Panc1 (cell line): ENCODE measurements at regions not wholly inside any gene's neighbourhood (a gene's known extent, or its start where the extent isn't known, plus 50 kb on each side); places are given as distances from the start of the nearest gene placed in this dataset.

ENCODE experiments used
- POLR2AphosphoS5 ChIP-seq: IDR thresholded peaks from 2 replicates; pipeline ENCODE4 v1.6.1; 2012; ENCODE audit warnings: mild to moderate bottlenecking, low read depth, low read length, moderate library complexity
- TF ChIP-seq, protein P1 (sequence below): fragments of 450-650 bp; IDR thresholded peaks from 2 replicates; pipeline ENCODE4 v1.5.1; 2017; ENCODE audit warnings: mild to moderate bottlenecking
- TF ChIP-seq, protein P2 (sequence below), 2 experiments: IDR thresholded peaks; 2 replicates each; pipeline ENCODE4 v1.6.1; 2011 to 2012; ENCODE audit warnings: low read depth in 2 of 2, control low read depth in 1 of 2, low read length in 1 of 2, mild to moderate bottlenecking in 1 of 2, moderate library complexity in 1 of 2; ENCODE audit not compliant: insufficient read depth in 1 of 2

DNA sequence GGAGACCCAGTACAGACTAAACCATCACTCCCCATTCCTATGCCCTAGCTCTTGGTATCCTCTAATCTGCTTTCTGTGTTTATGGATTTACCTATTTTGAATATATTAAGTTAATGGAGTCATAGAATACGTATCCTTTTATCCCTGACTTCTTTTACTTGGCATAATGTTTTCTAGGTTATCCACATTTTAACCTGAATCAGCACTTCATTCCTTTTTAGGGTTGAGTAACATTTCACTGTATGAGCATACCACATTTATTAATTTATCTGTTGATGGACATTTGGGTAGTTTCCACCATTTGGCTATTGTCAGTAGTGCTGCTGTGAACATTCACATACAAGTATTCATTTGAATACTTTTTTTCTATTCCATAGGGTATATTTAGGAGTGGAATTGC, 157.3 kb upstream of the CTNNA2 start:
- TF ChIP-seq, protein P1, sequence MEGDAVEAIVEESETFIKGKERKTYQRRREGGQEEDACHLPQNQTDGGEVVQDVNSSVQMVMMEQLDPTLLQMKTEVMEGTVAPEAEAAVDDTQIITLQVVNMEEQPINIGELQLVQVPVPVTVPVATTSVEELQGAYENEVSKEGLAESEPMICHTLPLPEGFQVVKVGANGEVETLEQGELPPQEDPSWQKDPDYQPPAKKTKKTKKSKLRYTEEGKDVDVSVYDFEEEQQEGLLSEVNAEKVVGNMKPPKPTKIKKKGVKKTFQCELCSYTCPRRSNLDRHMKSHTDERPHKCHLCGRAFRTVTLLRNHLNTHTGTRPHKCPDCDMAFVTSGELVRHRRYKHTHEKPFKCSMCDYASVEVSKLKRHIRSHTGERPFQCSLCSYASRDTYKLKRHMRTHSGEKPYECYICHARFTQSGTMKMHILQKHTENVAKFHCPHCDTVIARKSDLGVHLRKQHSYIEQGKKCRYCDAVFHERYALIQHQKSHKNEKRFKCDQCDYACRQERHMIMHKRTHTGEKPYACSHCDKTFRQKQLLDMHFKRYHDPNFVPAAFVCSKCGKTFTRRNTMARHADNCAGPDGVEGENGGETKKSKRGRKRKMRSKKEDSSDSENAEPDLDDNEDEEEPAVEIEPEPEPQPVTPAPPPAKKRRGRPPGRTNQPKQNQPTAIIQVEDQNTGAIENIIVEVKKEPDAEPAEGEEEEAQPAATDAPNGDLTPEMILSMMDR, result no peak
- TF ChIP-seq POLR2AphosphoS5, result no peak
- TF ChIP-seq, protein P2, sequence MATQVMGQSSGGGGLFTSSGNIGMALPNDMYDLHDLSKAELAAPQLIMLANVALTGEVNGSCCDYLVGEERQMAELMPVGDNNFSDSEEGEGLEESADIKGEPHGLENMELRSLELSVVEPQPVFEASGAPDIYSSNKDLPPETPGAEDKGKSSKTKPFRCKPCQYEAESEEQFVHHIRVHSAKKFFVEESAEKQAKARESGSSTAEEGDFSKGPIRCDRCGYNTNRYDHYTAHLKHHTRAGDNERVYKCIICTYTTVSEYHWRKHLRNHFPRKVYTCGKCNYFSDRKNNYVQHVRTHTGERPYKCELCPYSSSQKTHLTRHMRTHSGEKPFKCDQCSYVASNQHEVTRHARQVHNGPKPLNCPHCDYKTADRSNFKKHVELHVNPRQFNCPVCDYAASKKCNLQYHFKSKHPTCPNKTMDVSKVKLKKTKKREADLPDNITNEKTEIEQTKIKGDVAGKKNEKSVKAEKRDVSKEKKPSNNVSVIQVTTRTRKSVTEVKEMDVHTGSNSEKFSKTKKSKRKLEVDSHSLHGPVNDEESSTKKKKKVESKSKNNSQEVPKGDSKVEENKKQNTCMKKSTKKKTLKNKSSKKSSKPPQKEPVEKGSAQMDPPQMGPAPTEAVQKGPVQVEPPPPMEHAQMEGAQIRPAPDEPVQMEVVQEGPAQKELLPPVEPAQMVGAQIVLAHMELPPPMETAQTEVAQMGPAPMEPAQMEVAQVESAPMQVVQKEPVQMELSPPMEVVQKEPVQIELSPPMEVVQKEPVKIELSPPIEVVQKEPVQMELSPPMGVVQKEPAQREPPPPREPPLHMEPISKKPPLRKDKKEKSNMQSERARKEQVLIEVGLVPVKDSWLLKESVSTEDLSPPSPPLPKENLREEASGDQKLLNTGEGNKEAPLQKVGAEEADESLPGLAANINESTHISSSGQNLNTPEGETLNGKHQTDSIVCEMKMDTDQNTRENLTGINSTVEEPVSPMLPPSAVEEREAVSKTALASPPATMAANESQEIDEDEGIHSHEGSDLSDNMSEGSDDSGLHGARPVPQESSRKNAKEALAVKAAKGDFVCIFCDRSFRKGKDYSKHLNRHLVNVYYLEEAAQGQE (IDR thresholded peaks at IDR 0.05; ENCODE audit: insufficient read depth in 1 of 2, low read depth in 2 of 2, low read length in 1 of 2), result no peak
